Gastroesophageal sphincter (tissue), 4 donors: ENCODE measurements at regions not wholly inside any gene's neighbourhood (a gene's known extent, or its start where the extent isn't known, plus 50 kb on each side); places are given as distances from the start of the nearest gene placed in this dataset.
"Not testable (repeated sequence)": the region's sequence is repeated elsewhere in the genome, so short reads cannot be mapped to it uniquely, and the experiment has no call there.

Source experiments
- ATAC-seq: fragments of 150-250 bp; one replicate; pipeline ENCODE4 v1.9.1; 2016; ENCODE audit warnings: mild to moderate bottlenecking, moderate library complexity
- H3K27ac ChIP-seq, 4 donors: fragments of 200-600 bp; sonication (generic) in 3 of 4; 1 replicate in 3 of 4; 2 replicates in 1 of 4; pipeline ENCODE4 v1.5.1; 2016 to 2019
- H3K27me3 ChIP-seq: fragments of 200-600 bp; sonication (generic); one replicate; pipeline ENCODE4 v1.5.1; 2019
- H3K36me3 ChIP-seq, 2 donors: fragments of 200-600 bp; sonication (generic); one replicate each; pipeline ENCODE4 v1.5.1; 2019; ENCODE audit warnings: control low read depth in 1 of 2
- H3K4me1 ChIP-seq, 3 donors: fragments of 200-600 bp; sonication (generic); 1 replicate in 2 of 3; 2 replicates in 1 of 3; pipeline ENCODE4 v1.5.1; 2016 to 2019; ENCODE audit warnings: control low read depth in 2 of 3
- H3K4me3 ChIP-seq, 2 donors: fragments of 200-600 bp; sonication (generic); one replicate each; pipeline ENCODE4 v1.5.1; 2019; ENCODE audit warnings: mild to moderate bottlenecking in 1 of 2, moderate library complexity in 1 of 2
- H3K9me3 ChIP-seq, 3 donors: fragments of 200-600 bp; sonication (generic); one replicate each; pipeline ENCODE4 v1.5.1; 2017 to 2019; ENCODE audit warnings: control low read depth in 2 of 3
- CTCF ChIP-seq, 4 experiments: fragments of 200-600 bp in 2 of 4; fragments of 450-650 bp in 2 of 4; sonication (generic) in 1 of 4; IDR thresholded peaks; one replicate each; pipeline ENCODE4 v1.5.1; 2017 to 2019; ENCODE audit warnings: antibody characterized with exemption in 4 of 4, mild to moderate bottlenecking in 2 of 4, moderate library complexity in 2 of 4
- EP300 ChIP-seq: sonication (generic); formaldehyde crosslinking; IDR thresholded peaks from one replicate; pipeline ENCODE4 v1.6.1; 2017; ENCODE audit warnings: antibody characterized with exemption, mild to moderate bottlenecking
- POLR2A ChIP-seq, 2 donors: fragments of 450-650 bp; IDR thresholded peaks; one replicate each; pipeline ENCODE4 v1.6.1; 2017; ENCODE audit warnings: antibody characterized with exemption in 2 of 2, mild to moderate bottlenecking in 2 of 2, moderate library complexity in 1 of 2
- POLR2AphosphoS5 ChIP-seq: sonication (generic); formaldehyde crosslinking; IDR thresholded peaks from one replicate; pipeline ENCODE4 v1.6.1; 2017; ENCODE audit warnings: antibody characterized with exemption
- WGBS, 2 donors: methylation state at CpG; one replicate each; pipeline ENCODE4 v1.1.5; 2018; ENCODE audit warnings: low coverage in 1 of 2; 5-methylcytosine and 5-hydroxymethylcytosine counted together

GRCh38 chr1:199020904-199021303, 382.1 kb downstream of the PTPRC start:
- no peaks in the 10 kb centered on the region for H3K4me1 ChIP-seq
- ATAC-seq = no peak
- no peaks in the 10 kb centered on the region for H3K27me3 ChIP-seq
- 78 to 81% methylated on average over 3 of the region's 3 CpGs for WGBS, 2 donors
- H3K9me3 ChIP-seq = no peaks in the 10 kb centered on the region
- TF ChIP-seq POLR2A (IDR thresholded peaks at IDR 0.05) = no peak
- TF ChIP-seq CTCF (IDR thresholded peaks at IDR 0.05) = no peak
- no peak for TF ChIP-seq EP300
- TF ChIP-seq POLR2AphosphoS5 = no peak
- H3K27ac ChIP-seq = no peak overlapping the region
- no peak overlapping the region for H3K4me3 ChIP-seq
- no peaks in the 10 kb centered on the region for H3K36me3 ChIP-seq

- Histone ChIP-seq H3K36me3 (no peaks in the 10 kb centered on the region), H3K4me1 (no peaks in the 10 kb centered on the region), H3K27ac (no peak overlapping the region), H3K4me3 (no peak overlapping the region), H3K9me3 (no peaks in the 10 kb centered on the region), H3K27me3 (no peaks in the 10 kb centered on the region)
- 83 to 92% methylated on average over 2 of the region's 2 CpGs for WGBS, 2 donors
- TF ChIP-seq CTCF (IDR thresholded peaks at IDR 0.05) = no peak
- ATAC-seq = no peak
These were observed 390.6 kb downstream of the PTPRC start for GRCh38 chr1:199029401-199029800.

- 84 to 95% methylated on average over 2 of the region's 2 CpGs for WGBS, 2 donors
- no peak for TF ChIP-seq CTCF (IDR thresholded peaks at IDR 0.05)
- no peak for TF ChIP-seq POLR2AphosphoS5
- TF ChIP-seq POLR2A (IDR thresholded peaks at IDR 0.05) = no peak
- no peak for TF ChIP-seq EP300
These were observed 391.0 kb downstream of the PTPRC start for GRCh38 chr1:199029855-199030254.

GRCh38 chr1:199030541-199030940, 391.7 kb downstream of the PTPRC start:
- H3K36me3 ChIP-seq, H3K4me3 ChIP-seq, ATAC-seq, H3K9me3 ChIP-seq, H3K27me3 ChIP-seq, H3K4me1 ChIP-seq, H3K27ac ChIP-seq: not testable (repeated sequence)
- 85 to 92% methylated on average over 2 of the region's 2 CpGs for WGBS, 2 donors

More at GRCh38 chr1:199029855-199030254, 391.0 kb downstream of the PTPRC start:
- Histone ChIP-seq H3K27ac (no peak overlapping the region), H3K4me3 (no peak overlapping the region), H3K36me3 (no peaks in the 10 kb centered on the region), H3K9me3 (no peaks in the 10 kb centered on the region), H3K27me3 (no peaks in the 10 kb centered on the region), H3K4me1 (no peaks in the 10 kb centered on the region)
- no peak for ATAC-seq

GRCh38 chr1:199031170-199031569, 392.3 kb downstream of the PTPRC start:
- WGBS, 2 donors = 73 to 75% methylated on average over 1 of the region's 1 CpG
- H3K36me3 ChIP-seq, H3K27ac ChIP-seq, H3K9me3 ChIP-seq, ATAC-seq, H3K27me3 ChIP-seq, H3K4me1 ChIP-seq, H3K4me3 ChIP-seq: not testable (repeated sequence)

GRCh38 chr1:199032479-199032878, 393.6 kb downstream of the PTPRC start:
- H3K27me3 ChIP-seq, H3K4me3 ChIP-seq, H3K4me1 ChIP-seq, H3K36me3 ChIP-seq, H3K27ac ChIP-seq, ATAC-seq, H3K9me3 ChIP-seq: not testable (repeated sequence)
- 100% methylated on average over 1 of the region's 3 CpGs for WGBS, 2 donors

- Histone ChIP-seq H3K27me3 (no peaks in the 10 kb centered on the region), H3K4me3 (no peak overlapping the region), H3K4me1 (no peaks in the 10 kb centered on the region), H3K9me3 (no peaks in the 10 kb centered on the region), H3K27ac (no peak overlapping the region), H3K36me3 (no peaks in the 10 kb centered on the region)
- no peak for TF ChIP-seq POLR2AphosphoS5
- no peak for TF ChIP-seq POLR2A (IDR thresholded peaks at IDR 0.05)
- TF ChIP-seq EP300 = no peak
- ATAC-seq = no peak
These were observed 394.8 kb downstream of the PTPRC start for GRCh38 chr1:199033661-199034060.
